Iris pigment epithelial cell (primary cell): ENCODE measurements at regions not wholly inside any gene's neighbourhood (a gene's known extent, or its start where the extent isn't known, plus 50 kb on each side); places are given as distances from the start of the nearest gene placed in this dataset.
A peak's percentile ranks its signal among the peaks of the same experiment; 100 is the strongest.
"Not testable (repeated sequence)": the region's sequence is repeated elsewhere in the genome, so short reads cannot be mapped to it uniquely, and the experiment has no call there.

Source experiments
- DNase-seq: peaks from one replicate; pipeline ENCODE4 v3.0.0-alpha.2; 2011; ENCODE audit warnings: low read depth

DNA sequence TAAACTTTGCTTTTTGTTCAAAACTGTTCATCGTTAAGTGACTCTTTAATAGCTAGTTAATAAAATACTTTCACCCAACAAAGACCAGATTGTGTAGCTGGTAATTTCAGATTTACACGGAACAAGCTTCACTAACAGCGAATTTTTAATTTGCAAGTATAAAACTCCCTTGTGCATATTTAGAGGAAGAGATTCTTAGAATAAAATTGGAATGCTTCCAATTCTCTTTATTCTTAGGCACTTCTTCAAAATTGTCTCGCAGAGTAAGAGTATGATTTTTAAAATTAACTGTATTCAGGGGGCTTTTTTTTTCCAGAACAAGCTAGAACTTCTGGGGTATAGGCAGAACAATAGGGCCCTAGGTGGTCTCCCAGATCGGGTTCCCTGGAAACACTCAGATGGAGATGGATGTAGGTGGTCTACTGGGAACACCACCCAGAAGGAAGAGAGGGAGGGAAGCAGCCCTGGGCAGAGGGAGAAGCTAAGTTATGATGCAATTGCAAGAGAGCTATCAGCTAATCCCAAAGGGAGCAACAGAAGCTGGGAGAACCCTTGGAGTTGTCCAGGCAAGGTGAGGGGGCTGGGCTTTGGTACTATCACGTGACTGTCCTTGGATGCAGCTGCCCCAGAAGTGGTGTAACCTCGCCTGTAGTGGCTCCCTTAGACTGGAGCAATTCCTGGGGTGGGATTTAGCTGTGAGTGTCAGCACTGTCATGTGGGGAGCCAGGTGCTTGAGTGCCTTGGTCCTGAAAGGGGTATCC lies 151.7 kb upstream of the ASB18 start:
- DNase-seq, result no peak

DNA sequence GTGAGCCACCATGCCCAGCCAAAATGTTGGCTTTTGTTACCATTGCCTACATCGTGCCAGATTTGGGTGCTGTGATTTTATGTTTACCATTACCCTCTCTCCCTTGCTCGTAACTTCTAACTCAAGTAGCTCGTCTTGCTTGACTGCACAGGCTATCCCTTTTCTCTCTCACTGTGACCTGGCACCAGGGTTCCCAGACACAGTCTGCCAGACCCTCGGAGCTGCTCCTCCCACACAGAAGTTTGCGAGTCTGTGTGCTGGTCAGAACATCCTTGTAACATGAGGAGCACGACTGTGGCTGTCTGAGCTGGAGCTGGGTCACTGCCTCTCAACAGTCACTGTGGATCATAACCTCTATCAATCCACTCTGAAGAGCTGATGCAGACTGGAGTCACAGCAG lies 152.5 kb upstream of the ACKR3 start:
- no peak for DNase-seq

DNA sequence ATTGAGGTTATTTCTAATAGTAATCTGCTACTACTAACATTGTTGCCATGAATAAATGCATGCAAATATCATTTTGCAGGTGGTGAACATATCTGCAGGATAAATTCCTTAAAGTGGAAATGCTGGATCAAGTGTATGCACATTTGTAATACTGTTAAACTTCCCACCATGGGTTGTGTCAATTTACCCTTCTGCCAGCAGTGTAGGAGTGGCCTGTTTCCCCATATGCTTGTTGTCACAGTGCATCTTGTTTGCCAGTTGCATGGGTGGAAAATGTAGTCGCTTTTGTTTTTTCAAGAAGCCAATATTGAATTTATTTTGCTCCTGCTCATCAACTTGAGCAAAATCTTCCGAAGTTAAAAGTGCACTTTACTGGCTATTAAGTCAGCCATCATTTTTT lies 139.0 kb upstream of the ACKR3 start:
- no peak for DNase-seq

GRCh38 chr2:236434593-236434992 lies 135.0 kb upstream of the ACKR3 start:
- DNase-seq, result no peak

- no peak for DNase-seq
Observed at GRCh38 chr2:236440110-236440881, 129.3 kb upstream of the ACKR3 start.

DNA sequence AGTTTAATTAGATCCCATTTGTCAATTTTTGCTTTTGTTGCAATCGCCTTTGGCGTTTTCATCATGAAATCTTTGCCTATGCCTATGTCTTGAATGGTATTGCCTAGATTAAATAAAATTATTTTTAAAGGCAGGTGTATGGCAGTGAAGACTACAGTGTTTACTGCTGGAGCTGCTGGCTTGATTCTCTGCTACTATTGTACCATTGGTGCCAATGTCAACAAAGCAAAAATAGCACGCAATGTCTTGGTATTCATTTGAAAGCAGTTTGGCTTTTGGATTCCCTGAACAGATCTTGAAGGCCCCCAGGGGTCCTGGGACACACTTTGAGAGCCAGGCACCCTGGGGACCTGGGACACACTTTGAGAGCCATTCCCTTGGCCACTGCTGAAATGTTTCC lies 125.4 kb upstream of the ACKR3 start:
- no peak for DNase-seq

- no peak for DNase-seq
Observed at GRCh38 chr2:236445678-236446077, 123.9 kb upstream of the ACKR3 start.

- no peak for DNase-seq
Observed at GRCh38 chr2:236446521-236446920, 123.1 kb upstream of the ACKR3 start.

GRCh38 chr2:236449167-236449761 lies 120.4 kb upstream of the ACKR3 start:
- DNase-seq, result no peak

GRCh38 chr2:236452238-236452637 lies 117.4 kb upstream of the ACKR3 start:
- DNase-seq, result no peak

DNA sequence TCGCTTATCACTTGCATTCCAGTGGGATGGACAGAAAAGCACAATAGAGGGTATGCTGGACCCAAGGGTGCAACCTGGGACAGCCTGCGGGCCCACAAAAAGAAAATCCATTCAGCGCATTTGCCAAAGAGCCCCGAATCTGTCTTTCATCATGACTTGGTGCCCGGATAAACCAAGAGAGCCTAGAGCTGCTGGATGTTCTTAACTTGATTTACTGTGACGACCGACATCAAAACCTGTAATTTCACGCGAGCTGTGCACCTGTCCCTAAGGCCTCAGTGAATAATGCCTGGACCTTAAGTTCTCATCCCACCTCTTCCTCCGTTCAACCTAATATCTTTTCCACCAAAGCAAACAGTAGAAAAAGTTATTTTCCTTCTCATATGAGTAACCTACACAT lies 115.5 kb upstream of the ACKR3 start:
- DNase-seq, result no peak

DNA sequence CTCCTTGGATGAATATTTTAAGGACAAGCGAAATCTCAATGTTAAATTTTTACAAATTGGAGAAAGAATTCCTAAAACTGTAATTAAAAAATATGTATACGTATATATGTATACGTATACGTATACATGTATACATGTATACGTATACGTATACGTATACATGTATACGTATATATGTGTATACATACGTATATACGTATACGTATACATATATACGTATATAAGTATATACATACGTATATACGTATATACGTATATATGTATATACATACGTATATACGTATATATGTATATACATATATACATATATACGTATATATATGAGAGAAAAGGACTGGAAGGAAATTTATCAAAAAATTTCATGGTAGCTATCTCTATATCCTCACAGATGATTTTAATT lies 110.2 kb upstream of the ACKR3 start:
- DNase-seq, result no peak

- DNase-seq, result no peak
Observed at GRCh38 chr2:236464140-236464539, 105.5 kb upstream of the ACKR3 start.

GRCh38 chr2:236472720-236473495 lies 96.7 kb upstream of the ACKR3 start:
- no peak for DNase-seq

- no peak for DNase-seq
Observed at GRCh38 chr2:236473691-236474090, 95.9 kb upstream of the ACKR3 start.

DNA sequence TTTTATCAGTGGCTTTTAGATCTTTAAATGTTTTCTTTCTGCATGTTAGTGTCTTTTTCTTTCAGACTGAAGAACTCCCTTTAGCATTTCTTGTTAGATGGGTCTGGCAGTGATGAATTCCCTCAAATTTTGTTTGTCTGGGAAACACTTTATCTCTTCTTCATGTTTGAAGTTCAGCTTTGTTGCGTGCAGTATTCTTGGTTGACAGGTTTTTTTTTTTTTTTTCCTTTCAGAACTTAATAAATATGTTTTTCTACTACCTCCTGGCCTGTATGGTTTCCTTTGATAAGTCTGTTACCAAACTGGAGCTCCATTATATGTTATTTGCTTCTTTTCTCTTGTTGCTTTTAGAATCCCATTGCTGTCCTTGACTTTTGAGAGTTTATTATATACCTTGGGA lies 89.8 kb upstream of the ACKR3 start:
- no peak for DNase-seq

- no peak for DNase-seq
Observed at GRCh38 chr2:236483102-236483501, 86.5 kb upstream of the ACKR3 start.

- no peak for DNase-seq
Observed at GRCh38 chr2:236485519-236485918, 84.1 kb upstream of the ACKR3 start.

- not testable (repeated sequence) for DNase-seq
Observed at GRCh38 chr2:236489083-236489482, 80.5 kb upstream of the ACKR3 start.

DNA sequence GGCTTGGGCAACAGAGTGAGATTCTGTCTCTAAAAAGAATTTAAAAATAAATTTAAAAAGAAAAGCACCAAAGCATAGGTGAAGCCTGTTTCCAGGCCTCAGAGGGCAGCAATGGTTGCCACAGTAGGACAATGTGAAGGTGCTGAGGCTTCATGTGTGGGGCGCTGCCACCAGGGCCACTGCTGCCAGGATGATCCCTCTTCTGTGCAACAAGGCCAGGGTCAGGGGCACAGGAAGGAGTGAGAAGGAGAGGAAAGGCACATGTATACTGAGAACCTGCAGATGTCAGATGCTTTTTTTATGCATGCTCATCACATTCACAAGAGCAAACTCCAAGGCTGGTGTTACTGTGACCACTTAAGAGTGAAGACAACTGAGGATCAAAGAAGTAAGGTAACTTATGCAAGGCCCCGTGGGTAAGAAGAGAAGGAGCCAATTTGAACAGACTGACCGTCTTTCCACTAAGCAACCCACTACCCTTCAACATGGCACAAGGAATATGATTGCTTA lies 79.7 kb upstream of the ACKR3 start:
- DNase-seq, result no peak

DNA sequence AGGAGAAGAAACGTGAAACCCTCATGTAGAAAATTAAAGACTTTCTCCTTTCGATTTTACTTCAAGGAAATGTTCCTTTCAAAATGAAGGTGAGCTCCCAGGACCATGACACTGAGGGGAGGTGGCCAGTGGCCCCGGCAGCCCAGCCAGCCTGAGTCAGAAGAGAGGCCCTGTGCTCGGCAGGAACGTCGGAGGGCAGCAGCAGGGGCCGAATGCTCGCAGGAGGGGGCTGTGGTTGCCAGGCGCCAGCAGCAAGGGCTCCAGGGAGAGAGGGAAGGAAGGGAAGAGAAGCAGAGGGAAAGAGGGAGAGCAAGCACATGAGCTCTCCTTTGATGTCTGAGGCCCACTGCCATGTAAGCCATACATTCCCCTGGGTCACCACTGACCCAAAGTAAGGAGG lies 73.3 kb upstream of the ACKR3 start:
- no peak for DNase-seq

DNA sequence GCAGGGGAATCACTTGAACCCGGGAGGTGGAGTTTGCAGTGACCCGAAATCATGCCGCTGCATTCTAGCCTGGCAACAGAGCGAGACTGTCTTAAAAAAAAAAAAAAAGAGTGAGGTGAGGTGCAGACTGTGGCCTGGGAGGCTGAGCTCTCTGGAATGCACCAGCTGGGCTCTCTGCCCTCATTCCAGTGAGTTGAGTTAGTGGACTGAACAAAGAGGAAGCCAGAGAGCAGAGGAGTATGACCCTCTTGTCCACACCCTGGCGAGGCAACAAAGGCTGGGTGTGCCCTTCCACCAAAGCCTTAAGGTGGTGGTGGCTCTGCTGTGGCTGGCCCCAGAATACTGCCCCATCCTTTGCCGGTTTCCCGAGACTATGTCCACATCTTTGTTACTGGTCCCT lies 71.3 kb upstream of the ACKR3 start:
- peak; percentile 51 for DNase-seq
